SU-DHL-6 (cell line): ENCODE measurements at regions not wholly inside any gene's neighbourhood (a gene's known extent, or its start where the extent isn't known, plus 50 kb on each side); places are given as distances from the start of the nearest gene placed in this dataset.

ENCODE experiments used
- EZH2phosphoT487 ChIP-seq: fragments of 200-600 bp; sonication (generic), shearing (Covaris generic); conservative IDR thresholded peaks from 2 replicates; pipeline ENCODE4 v1.6.1; 2018; ENCODE audit warnings: mild to moderate bottlenecking, antibody characterized with exemption, low read length, moderate library complexity, mixed read lengths
- TF ChIP-seq, protein P1 (sequence below): fragments of 200-600 bp; sonication (generic); IDR thresholded peaks from one replicate; pipeline ENCODE4 v1.5.1; 2017; ENCODE audit warnings: antibody characterized with exemption, mild to moderate bottlenecking, low read length, moderate library complexity; ENCODE audit not compliant: insufficient read depth, poor library complexity, severe bottlenecking

DNA sequence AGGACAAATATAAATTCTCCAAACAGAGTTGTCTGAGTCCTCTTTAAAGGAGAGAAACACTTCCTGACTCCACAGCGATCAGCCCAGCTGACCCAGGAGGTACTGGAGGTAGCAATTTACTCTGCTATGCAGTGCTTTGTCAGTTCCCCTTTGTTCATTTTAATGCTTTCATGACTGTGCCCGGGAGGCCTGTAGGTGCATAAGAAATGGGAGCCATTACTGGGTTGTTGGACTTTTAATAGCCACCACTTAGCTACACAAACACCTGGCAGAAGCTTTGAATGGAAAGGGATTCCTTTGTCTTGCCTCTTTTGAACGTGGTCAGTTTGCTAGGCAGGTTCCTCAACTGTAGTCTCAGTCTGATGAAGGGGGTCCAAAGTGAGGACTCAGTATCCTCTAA is 59.0 kb upstream of the AFF2 start:
- TF ChIP-seq, protein P1, sequence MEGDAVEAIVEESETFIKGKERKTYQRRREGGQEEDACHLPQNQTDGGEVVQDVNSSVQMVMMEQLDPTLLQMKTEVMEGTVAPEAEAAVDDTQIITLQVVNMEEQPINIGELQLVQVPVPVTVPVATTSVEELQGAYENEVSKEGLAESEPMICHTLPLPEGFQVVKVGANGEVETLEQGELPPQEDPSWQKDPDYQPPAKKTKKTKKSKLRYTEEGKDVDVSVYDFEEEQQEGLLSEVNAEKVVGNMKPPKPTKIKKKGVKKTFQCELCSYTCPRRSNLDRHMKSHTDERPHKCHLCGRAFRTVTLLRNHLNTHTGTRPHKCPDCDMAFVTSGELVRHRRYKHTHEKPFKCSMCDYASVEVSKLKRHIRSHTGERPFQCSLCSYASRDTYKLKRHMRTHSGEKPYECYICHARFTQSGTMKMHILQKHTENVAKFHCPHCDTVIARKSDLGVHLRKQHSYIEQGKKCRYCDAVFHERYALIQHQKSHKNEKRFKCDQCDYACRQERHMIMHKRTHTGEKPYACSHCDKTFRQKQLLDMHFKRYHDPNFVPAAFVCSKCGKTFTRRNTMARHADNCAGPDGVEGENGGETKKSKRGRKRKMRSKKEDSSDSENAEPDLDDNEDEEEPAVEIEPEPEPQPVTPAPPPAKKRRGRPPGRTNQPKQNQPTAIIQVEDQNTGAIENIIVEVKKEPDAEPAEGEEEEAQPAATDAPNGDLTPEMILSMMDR = no peak
- no peak for TF ChIP-seq EZH2phosphoT487
